Neural cell (in vitro differentiated cells): ENCODE measurements at regions not wholly inside any gene's neighbourhood (a gene's known extent, or its start where the extent isn't known, plus 50 kb on each side); places are given as distances from the start of the nearest gene placed in this dataset.

Source experiments
- H2AFZ ChIP-seq: fragments of 200-600, 300-800 bp; sonication (generic), shearing (Covaris generic); 2 replicates; pipeline ENCODE4 v1.6.0; 2014; ENCODE audit warnings: low read depth, mild to moderate bottlenecking, antibody characterized with exemption, low read length, moderate library complexity
- H3F3A ChIP-seq: fragments of 200-600 bp; shearing (Covaris generic); 2 replicates; pipeline ENCODE4 v1.6.1; 2016; ENCODE audit warnings: mild to moderate bottlenecking, moderate library complexity, mixed read lengths, antibody characterized with exemption, low read length; ENCODE audit not compliant: insufficient read depth, poor library complexity, severe bottlenecking
- H3K27ac ChIP-seq: fragments of 200-600, 300-800 bp; sonication (generic), shearing (Covaris generic); 2 replicates; pipeline ENCODE4 v1.5.1; 2014; ENCODE audit warnings: mild to moderate bottlenecking, low read length, moderate library complexity
- H3K27me3 ChIP-seq: fragments of 300-800, 200-600 bp; sonication (generic), shearing (Covaris generic); 2 replicates; pipeline ENCODE4 v1.6.0; 2014; ENCODE audit warnings: mild to moderate bottlenecking, low read depth, low read length, moderate library complexity; ENCODE audit not compliant: insufficient read depth
- H3K36me3 ChIP-seq: fragments of 300-800, 200-600 bp; sonication (generic), shearing (Covaris generic); 2 replicates; pipeline ENCODE4 v1.5.1; 2014; ENCODE audit warnings: mild to moderate bottlenecking, antibody characterized with exemption, low read length, moderate library complexity; ENCODE audit not compliant: insufficient read depth
- H3K4me2 ChIP-seq: fragments of 300-800, 200-600 bp; sonication (generic), shearing (Covaris generic); 2 replicates; pipeline ENCODE4 v1.6.0; 2014; ENCODE audit warnings: mild to moderate bottlenecking, low read length
- H3K4me3 ChIP-seq: fragments of 300-800, 200-600 bp; sonication (generic), shearing (Covaris generic); 2 replicates; pipeline ENCODE4 v1.5.1; 2014; ENCODE audit warnings: mild to moderate bottlenecking, low read length, moderate library complexity
- H3K79me2 ChIP-seq: fragments of 200-600 bp; shearing (Covaris generic); replicated peaks from 2 replicates; pipeline ENCODE4 v1.6.0; 2014; ENCODE audit warnings: mild to moderate bottlenecking, low read length, moderate library complexity; ENCODE audit not compliant: insufficient read depth
- H3K9ac ChIP-seq: fragments of 300-800, 200-600 bp; sonication (generic), shearing (Covaris generic); 2 replicates; pipeline ENCODE4 v1.6.1; 2016; ENCODE audit warnings: mild to moderate bottlenecking, low read length, mixed read lengths
- H3K9me2 ChIP-seq: fragments of 200-600 bp; shearing (Covaris generic); 2 replicates; pipeline ENCODE4 v1.6.1; 2016; ENCODE audit warnings: mild to moderate bottlenecking, low read length, mixed read lengths; ENCODE audit not compliant: insufficient read depth
- H3K9me3 ChIP-seq: fragments of 200-600, 300-800 bp; sonication (generic), shearing (Covaris generic); 2 replicates; pipeline ENCODE4 v1.6.1; 2016; ENCODE audit warnings: mild to moderate bottlenecking, mixed run types, low read length, moderate library complexity, mixed read lengths
- H4K20me1 ChIP-seq: fragments of 200-600 bp; shearing (Covaris generic); 2 replicates; pipeline ENCODE4 v1.6.1; 2016; ENCODE audit warnings: mild to moderate bottlenecking, mixed run types; ENCODE audit not compliant: insufficient read depth
- CTCF ChIP-seq: fragments of 450-650 bp; IDR thresholded peaks from 2 replicates; pipeline ENCODE4 v1.5.1; 2014; ENCODE audit warnings: antibody characterized with exemption, mild to moderate bottlenecking, moderate library complexity; ENCODE audit not compliant: poor library complexity, severe bottlenecking
- EP300 ChIP-seq: fragments of 450-650 bp; conservative IDR thresholded peaks from 2 replicates; pipeline ENCODE4 v1.6.1; 2014; ENCODE audit warnings: antibody characterized with exemption, mild to moderate bottlenecking, moderate library complexity; ENCODE audit not compliant: poor library complexity, severe bottlenecking
- EZH2 ChIP-seq: fragments of 200-600, 300-800 bp; shearing (Covaris generic), sonication (generic); IDR thresholded peaks from 2 replicates; pipeline ENCODE4 v1.6.1; 2014; ENCODE audit warnings: antibody characterized with exemption, low read length, borderline replicate concordance, mild to moderate bottlenecking; ENCODE audit not compliant: insufficient read depth, poor library complexity, severe bottlenecking
- MXI1 ChIP-seq: fragments of 450-650 bp; conservative IDR thresholded peaks from 2 replicates; pipeline ENCODE4 v1.6.1; 2014; ENCODE audit warnings: antibody characterized with exemption, mild to moderate bottlenecking; ENCODE audit not compliant: poor library complexity, severe bottlenecking
- POLR2AphosphoS5 ChIP-seq: IDR thresholded peaks from 2 replicates; pipeline ENCODE4 v1.6.1; 2012
- RAD21 ChIP-seq: fragments of 450-650 bp; conservative IDR thresholded peaks from 2 replicates; pipeline ENCODE4 v1.6.1; 2014; ENCODE audit warnings: antibody characterized with exemption, mild to moderate bottlenecking, moderate library complexity
- REST ChIP-seq: IDR thresholded peaks from 2 replicates; pipeline ENCODE4 v1.6.1; 2012; ENCODE audit warnings: borderline replicate concordance
- SMC3 ChIP-seq: fragments of 450-650 bp; conservative IDR thresholded peaks from 2 replicates; pipeline ENCODE4 v1.6.1; 2014; ENCODE audit warnings: antibody characterized with exemption, mild to moderate bottlenecking, moderate library complexity; ENCODE audit not compliant: poor library complexity
- TAF1 ChIP-seq: IDR thresholded peaks from 2 replicates; pipeline ENCODE4 v1.6.1; 2012; ENCODE audit warnings: low read depth

GRCh38 chr5:68060382-68060781 lies 155.2 kb upstream of the PIK3R1 start:
- H3K36me3 ChIP-seq: no peaks in the 10 kb centered on the region
- no peaks in the 10 kb centered on the region for H3F3A ChIP-seq
- no peak overlapping the region for H3K4me3 ChIP-seq
- peaks cover 4% of the 10 kb centered on the region for H3K9me3 ChIP-seq
- no peaks in the 10 kb centered on the region for H4K20me1 ChIP-seq
- no peaks in the 10 kb centered on the region for H3K79me2 ChIP-seq
- no peak overlapping the region for H3K4me2 ChIP-seq
- no peaks in the 10 kb centered on the region for H3K27me3 ChIP-seq
- H3K27ac ChIP-seq: no peak overlapping the region
- no peak overlapping the region for H3K9ac ChIP-seq
- no peaks in the 10 kb centered on the region for H3K9me2 ChIP-seq
- TF ChIP-seq EZH2 (no peak), RAD21 (no peak), MXI1 (no peak)
- no peak overlapping the region for H2AFZ ChIP-seq

GRCh38 chr5:68057191-68057590 lies 158.4 kb upstream of the PIK3R1 start:
- TF ChIP-seq POLR2AphosphoS5: no peak
- TF ChIP-seq MXI1: no peak
- TF ChIP-seq EP300: no peak
- no peak for TF ChIP-seq EZH2
- TF ChIP-seq SMC3: no peak
- no peak for TF ChIP-seq CTCF
- no peak for TF ChIP-seq RAD21
- no peak for TF ChIP-seq REST
- TF ChIP-seq TAF1: no peak
- H3K9me3 ChIP-seq: peaks cover 4% of the 10 kb centered on the region
- no peaks in the 10 kb centered on the region for H3K79me2 ChIP-seq
- H3K4me3 ChIP-seq: no peak overlapping the region
- H3K4me2 ChIP-seq: no peak overlapping the region
- no peak overlapping the region for H3K9ac ChIP-seq
- H3K9me2 ChIP-seq: no peaks in the 10 kb centered on the region
- no peaks in the 10 kb centered on the region for H3K36me3 ChIP-seq
- no peak overlapping the region for H3K27ac ChIP-seq
- no peak overlapping the region for H2AFZ ChIP-seq
- H3K27me3 ChIP-seq: no peaks in the 10 kb centered on the region
- H4K20me1 ChIP-seq: no peaks in the 10 kb centered on the region
- no peaks in the 10 kb centered on the region for H3F3A ChIP-seq

- H2AFZ ChIP-seq: no peak overlapping the region
- H3K36me3 ChIP-seq: no peaks in the 10 kb centered on the region
- H3K9me3 ChIP-seq: peaks cover 4% of the 10 kb centered on the region
- no peak overlapping the region for H3K4me2 ChIP-seq
- no peak overlapping the region for H3K9ac ChIP-seq
- no peaks in the 10 kb centered on the region for H3F3A ChIP-seq
- no peaks in the 10 kb centered on the region for H4K20me1 ChIP-seq
- no peaks in the 10 kb centered on the region for H3K79me2 ChIP-seq
- TF ChIP-seq TAF1 (no peak), SMC3 (no peak), EZH2 (no peak)
- no peak overlapping the region for H3K27ac ChIP-seq
- no peaks in the 10 kb centered on the region for H3K27me3 ChIP-seq
- no peaks in the 10 kb centered on the region for H3K9me2 ChIP-seq
- no peak overlapping the region for H3K4me3 ChIP-seq
These were observed 159.9 kb upstream of the PIK3R1 start for GRCh38 chr5:68055686-68056085.
